AG09309 (cell line): ENCODE measurements at regions not wholly inside any gene's neighbourhood (a gene's known extent, or its start where the extent isn't known, plus 50 kb on each side); places are given as distances from the start of the nearest gene placed in this dataset.
"Not testable (repeated sequence)": the region's sequence is repeated elsewhere in the genome, so short reads cannot be mapped to it uniquely, and the experiment has no call there.

Source experiments
- DNase-seq: peaks from one replicate; pipeline ENCODE4 v3.0.0-alpha.2; 2010; ENCODE audit warnings: low read depth
- H3K4me3 ChIP-seq: 2 replicates; pipeline ENCODE4 v1.5.1; 2011; ENCODE audit warnings: mild to moderate bottlenecking, low read depth, low read length, moderate library complexity; ENCODE audit not compliant: control insufficient read depth
- CTCF ChIP-seq: IDR thresholded peaks from 2 replicates; pipeline ENCODE4 v1.5.1; 2011; ENCODE audit warnings: mild to moderate bottlenecking, low read depth, low read length, inconsistent platforms; ENCODE audit not compliant: insufficient read depth, control insufficient read depth; ENCODE audit errors: missing control alignments

GRCh38 chr10:85377029-85377806, 989.4 kb downstream of the GRID1 start:
- TF ChIP-seq CTCF, result no peak
- no peak for DNase-seq

GRCh38 chr10:85379338-85379737, 987.3 kb downstream of the GRID1 start:
- no peak for DNase-seq
- no peak for TF ChIP-seq CTCF
- no peak overlapping the region for H3K4me3 ChIP-seq

More at GRCh38 chr10:85377029-85377806, 989.4 kb downstream of the GRID1 start:
- H3K4me3 ChIP-seq, result no peak overlapping the region

- TF ChIP-seq CTCF, result no peak
- H3K4me3 ChIP-seq, result no peak overlapping the region
- no peak for DNase-seq
These were observed 965.5 kb downstream of the GRID1 start for GRCh38 chr10:85400981-85401695.

- DNase-seq, result no peak
- no peak overlapping the region for H3K4me3 ChIP-seq
- no peak for TF ChIP-seq CTCF
These were observed 964.1 kb downstream of the GRID1 start for GRCh38 chr10:85402541-85402940.

GRCh38 chr10:85407088-85407487, 959.5 kb downstream of the GRID1 start:
- DNase-seq, result no peak
- no peak overlapping the region for H3K4me3 ChIP-seq
- TF ChIP-seq CTCF, result no peak

GRCh38 chr10:85408388-85408787, 958.2 kb downstream of the GRID1 start:
- no peak for TF ChIP-seq CTCF
- DNase-seq, result no peak
- no peak overlapping the region for H3K4me3 ChIP-seq

GRCh38 chr10:85410586-85410985, 956.0 kb downstream of the GRID1 start:
- DNase-seq, result not testable (repeated sequence)

More at GRCh38 chr10:85410586-85410985, 956.0 kb downstream of the GRID1 start:
- H3K4me3 ChIP-seq, result not testable (repeated sequence)
